HL-60 (cell line): ENCODE measurements at regions not wholly inside any gene's neighbourhood (a gene's known extent, or its start where the extent isn't known, plus 50 kb on each side); places are given as distances from the start of the nearest gene placed in this dataset.

Experiments used
- DNase-seq, 2 experiments: peaks; one replicate each; pipeline ENCODE4 v3.0.0-alpha.2; 2010 to 2020; ENCODE audit warnings: low read depth in 1 of 2, low spot score in 1 of 2
- H3K27ac ChIP-seq: fragments of 250-450 bp; sonication (Bioruptor Pico); replicated peaks from 2 replicates; pipeline ENCODE4 v1.5.1; 2020; ENCODE audit warnings: mild to moderate bottlenecking, moderate library complexity
- H3K27me3 ChIP-seq: fragments of 250-450 bp; sonication (Bioruptor Pico); 2 replicates; pipeline ENCODE4 v1.5.1; 2021; ENCODE audit warnings: mild to moderate bottlenecking, moderate library complexity; ENCODE audit not compliant: insufficient read depth, poor library complexity, severe bottlenecking
- H3K4me3 ChIP-seq: replicated peaks from 2 replicates; pipeline ENCODE4 v1.5.1; 2011; ENCODE audit warnings: mild to moderate bottlenecking, control low read depth, low read length; ENCODE audit not compliant: insufficient read depth
- GABPA ChIP-seq: IDR thresholded peaks from 2 replicates; pipeline ENCODE4 v1.6.1; 2012; ENCODE audit warnings: low read depth
- POLR2AphosphoS5 ChIP-seq: IDR thresholded peaks from 2 replicates; pipeline ENCODE4 v1.6.1; 2012; ENCODE audit warnings: low read depth
- SPI1 ChIP-seq: IDR thresholded peaks from 2 replicates; pipeline ENCODE4 v1.6.1; 2012; ENCODE audit warnings: low read depth, mild to moderate bottlenecking, borderline replicate concordance
- TF ChIP-seq, protein P1 (sequence below): IDR thresholded peaks from one replicate; pipeline ENCODE4 v1.5.1; 2011; ENCODE audit warnings: low read length, control low read depth, inconsistent platforms; ENCODE audit not compliant: insufficient read depth
- TF ChIP-seq, protein P2 (sequence below): IDR thresholded peaks from 2 replicates; pipeline ENCODE4 v1.6.1; 2012; ENCODE audit warnings: low read depth; ENCODE audit not compliant: insufficient replicate concordance

GRCh38 chr11:24240496-24241175, 256.2 kb upstream of the LUZP2 start:
- no peak for DNase-seq
- no peaks in the 10 kb centered on the region for H3K27me3 ChIP-seq
- H3K4me3 ChIP-seq, result no peak overlapping the region
- no peak overlapping the region for H3K27ac ChIP-seq
- no peak for TF ChIP-seq SPI1
- TF ChIP-seq, protein P1, sequence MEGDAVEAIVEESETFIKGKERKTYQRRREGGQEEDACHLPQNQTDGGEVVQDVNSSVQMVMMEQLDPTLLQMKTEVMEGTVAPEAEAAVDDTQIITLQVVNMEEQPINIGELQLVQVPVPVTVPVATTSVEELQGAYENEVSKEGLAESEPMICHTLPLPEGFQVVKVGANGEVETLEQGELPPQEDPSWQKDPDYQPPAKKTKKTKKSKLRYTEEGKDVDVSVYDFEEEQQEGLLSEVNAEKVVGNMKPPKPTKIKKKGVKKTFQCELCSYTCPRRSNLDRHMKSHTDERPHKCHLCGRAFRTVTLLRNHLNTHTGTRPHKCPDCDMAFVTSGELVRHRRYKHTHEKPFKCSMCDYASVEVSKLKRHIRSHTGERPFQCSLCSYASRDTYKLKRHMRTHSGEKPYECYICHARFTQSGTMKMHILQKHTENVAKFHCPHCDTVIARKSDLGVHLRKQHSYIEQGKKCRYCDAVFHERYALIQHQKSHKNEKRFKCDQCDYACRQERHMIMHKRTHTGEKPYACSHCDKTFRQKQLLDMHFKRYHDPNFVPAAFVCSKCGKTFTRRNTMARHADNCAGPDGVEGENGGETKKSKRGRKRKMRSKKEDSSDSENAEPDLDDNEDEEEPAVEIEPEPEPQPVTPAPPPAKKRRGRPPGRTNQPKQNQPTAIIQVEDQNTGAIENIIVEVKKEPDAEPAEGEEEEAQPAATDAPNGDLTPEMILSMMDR, result no peak
- TF ChIP-seq, protein P2, sequence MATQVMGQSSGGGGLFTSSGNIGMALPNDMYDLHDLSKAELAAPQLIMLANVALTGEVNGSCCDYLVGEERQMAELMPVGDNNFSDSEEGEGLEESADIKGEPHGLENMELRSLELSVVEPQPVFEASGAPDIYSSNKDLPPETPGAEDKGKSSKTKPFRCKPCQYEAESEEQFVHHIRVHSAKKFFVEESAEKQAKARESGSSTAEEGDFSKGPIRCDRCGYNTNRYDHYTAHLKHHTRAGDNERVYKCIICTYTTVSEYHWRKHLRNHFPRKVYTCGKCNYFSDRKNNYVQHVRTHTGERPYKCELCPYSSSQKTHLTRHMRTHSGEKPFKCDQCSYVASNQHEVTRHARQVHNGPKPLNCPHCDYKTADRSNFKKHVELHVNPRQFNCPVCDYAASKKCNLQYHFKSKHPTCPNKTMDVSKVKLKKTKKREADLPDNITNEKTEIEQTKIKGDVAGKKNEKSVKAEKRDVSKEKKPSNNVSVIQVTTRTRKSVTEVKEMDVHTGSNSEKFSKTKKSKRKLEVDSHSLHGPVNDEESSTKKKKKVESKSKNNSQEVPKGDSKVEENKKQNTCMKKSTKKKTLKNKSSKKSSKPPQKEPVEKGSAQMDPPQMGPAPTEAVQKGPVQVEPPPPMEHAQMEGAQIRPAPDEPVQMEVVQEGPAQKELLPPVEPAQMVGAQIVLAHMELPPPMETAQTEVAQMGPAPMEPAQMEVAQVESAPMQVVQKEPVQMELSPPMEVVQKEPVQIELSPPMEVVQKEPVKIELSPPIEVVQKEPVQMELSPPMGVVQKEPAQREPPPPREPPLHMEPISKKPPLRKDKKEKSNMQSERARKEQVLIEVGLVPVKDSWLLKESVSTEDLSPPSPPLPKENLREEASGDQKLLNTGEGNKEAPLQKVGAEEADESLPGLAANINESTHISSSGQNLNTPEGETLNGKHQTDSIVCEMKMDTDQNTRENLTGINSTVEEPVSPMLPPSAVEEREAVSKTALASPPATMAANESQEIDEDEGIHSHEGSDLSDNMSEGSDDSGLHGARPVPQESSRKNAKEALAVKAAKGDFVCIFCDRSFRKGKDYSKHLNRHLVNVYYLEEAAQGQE, result no peak
- no peak for TF ChIP-seq GABPA
- TF ChIP-seq POLR2AphosphoS5, result no peak

GRCh38 chr11:24246715-24247114, 250.1 kb upstream of the LUZP2 start:
- no peaks in the 10 kb centered on the region for H3K27me3 ChIP-seq
- H3K4me3 ChIP-seq, result no peak overlapping the region
- DNase-seq, result no peak
- H3K27ac ChIP-seq, result no peak overlapping the region
- TF ChIP-seq SPI1, result no peak
- TF ChIP-seq, protein P2, result no peak
- TF ChIP-seq POLR2AphosphoS5, result no peak

- TF ChIP-seq, protein P1, result no peak
- TF ChIP-seq SPI1 (no peak), GABPA (no peak), POLR2AphosphoS5 (no peak)
- TF ChIP-seq, protein P2, result no peak
- no peak for DNase-seq
- H3K27ac ChIP-seq, result no peak overlapping the region
Measured at GRCh38 chr11:24247846-24248245, 249.0 kb upstream of the LUZP2 start.

DNA sequence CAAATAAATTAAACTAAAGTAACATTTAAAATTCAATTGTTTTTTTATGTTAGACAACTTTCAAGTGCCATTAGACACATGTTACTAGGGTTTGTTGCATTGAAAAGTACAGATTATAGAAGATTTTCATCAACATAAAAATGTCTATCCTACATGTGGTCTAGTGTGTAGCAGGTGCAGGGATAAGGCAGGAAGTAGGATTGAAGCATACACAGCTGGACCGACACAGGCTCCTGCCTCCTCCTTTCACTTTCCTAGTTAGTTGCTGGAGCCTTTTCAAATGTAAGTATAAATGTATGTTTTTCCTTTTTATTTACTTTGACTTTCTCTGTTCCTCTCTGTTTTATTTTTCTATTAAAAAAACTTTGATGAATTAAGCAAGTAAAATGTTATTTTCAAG, 246.9 kb upstream of the LUZP2 start:
- Histone ChIP-seq H3K27ac (no peak overlapping the region), H3K4me3 (no peak overlapping the region), H3K27me3 (no peaks in the 10 kb centered on the region)
- TF ChIP-seq POLR2AphosphoS5, result no peak
- no peak for TF ChIP-seq SPI1
- TF ChIP-seq GABPA, result no peak
- TF ChIP-seq, protein P2, result no peak
- TF ChIP-seq, protein P1, result no peak
- DNase-seq, result no peak

More at GRCh38 chr11:24247846-24248245, 249.0 kb upstream of the LUZP2 start:
- no peak overlapping the region for H3K4me3 ChIP-seq
- no peaks in the 10 kb centered on the region for H3K27me3 ChIP-seq
